HG03175 (cell line): ENCODE measurements at regions not wholly inside any gene's neighbourhood (a gene's known extent, or its start where the extent isn't known, plus 50 kb on each side); places are given as distances from the start of the nearest gene placed in this dataset.

Experiments used
- ATAC-seq: cut with Tn5 transposase; IDR thresholded peaks from one replicate; pipeline ENCODE4 v1.9.1; 2021; ENCODE audit warnings: mild to moderate bottlenecking, moderate library complexity; ENCODE audit not compliant: unreplicated experiment

- ATAC-seq: no peak
Measured at GRCh38 chr14:101200650-101201516, 297.4 kb upstream of the RTL1 start.

GRCh38 chr14:101201535-101202151 is 298.1 kb upstream of the RTL1 start:
- no peak for ATAC-seq

- no peak for ATAC-seq
Measured at GRCh38 chr14:101202627-101203404, 299.3 kb upstream of the RTL1 start.

GRCh38 chr14:101206556-101206955 is 303.0 kb upstream of the RTL1 start:
- no peak for ATAC-seq

DNA sequence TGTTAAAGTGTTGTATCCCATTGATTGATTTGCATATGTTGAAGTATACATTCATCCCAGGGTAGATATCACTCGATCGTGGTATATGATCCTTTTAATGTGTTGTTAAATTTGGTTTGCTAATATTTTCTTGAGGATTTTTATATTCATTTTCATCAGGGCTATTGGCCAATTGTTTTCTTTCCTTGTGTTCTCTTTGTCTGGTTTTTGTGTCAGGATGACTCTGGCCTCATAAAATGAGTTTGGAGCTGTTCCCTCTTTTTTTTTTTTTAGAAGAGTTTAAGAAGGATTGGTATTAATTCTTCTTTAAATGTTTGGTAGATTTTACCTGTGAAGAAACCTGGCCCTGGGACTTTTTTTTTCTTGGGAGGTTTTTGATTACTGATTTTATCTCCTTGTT is 303.5 kb upstream of the RTL1 start:
- ATAC-seq: no peak

DNA sequence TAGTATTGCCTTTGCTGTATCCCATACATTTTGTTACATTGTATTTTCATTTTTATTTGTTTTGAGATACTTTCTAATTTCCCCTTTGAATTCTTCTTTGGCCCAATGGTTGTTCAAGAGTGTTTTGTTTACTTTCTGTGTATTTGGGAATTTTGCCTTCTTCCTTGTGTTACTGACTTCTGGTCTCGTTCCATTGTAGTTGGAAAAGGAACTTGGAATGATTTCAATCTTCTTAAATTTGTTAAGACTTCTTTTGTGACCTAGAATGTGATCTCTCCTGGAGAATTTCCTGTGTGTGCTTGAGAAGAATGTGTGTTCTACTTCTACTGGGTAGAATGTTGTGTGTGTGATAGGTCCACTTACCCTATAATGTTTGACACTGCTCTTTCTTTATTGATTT is 304.4 kb upstream of the RTL1 start:
- no peak for ATAC-seq

DNA sequence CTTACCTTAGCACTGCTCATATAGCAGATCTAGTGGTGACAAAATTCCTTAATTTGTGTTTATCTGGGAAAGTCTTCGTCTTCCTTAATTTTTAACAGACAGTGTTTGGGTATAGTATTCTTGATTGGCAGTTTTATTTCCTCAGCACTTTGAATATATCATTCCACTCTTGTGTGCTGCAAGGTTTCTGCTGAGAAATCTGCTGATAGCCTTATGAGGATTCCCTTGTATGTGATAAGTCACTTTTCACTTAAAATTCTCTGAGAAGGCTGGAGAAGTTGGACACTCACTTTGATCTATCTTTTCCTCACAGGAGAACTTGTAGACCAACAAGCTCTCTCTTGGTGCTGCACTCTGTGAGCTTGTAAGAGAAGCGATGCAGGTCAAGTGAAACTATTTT is 306.1 kb upstream of the RTL1 start:
- ATAC-seq: no peak

DNA sequence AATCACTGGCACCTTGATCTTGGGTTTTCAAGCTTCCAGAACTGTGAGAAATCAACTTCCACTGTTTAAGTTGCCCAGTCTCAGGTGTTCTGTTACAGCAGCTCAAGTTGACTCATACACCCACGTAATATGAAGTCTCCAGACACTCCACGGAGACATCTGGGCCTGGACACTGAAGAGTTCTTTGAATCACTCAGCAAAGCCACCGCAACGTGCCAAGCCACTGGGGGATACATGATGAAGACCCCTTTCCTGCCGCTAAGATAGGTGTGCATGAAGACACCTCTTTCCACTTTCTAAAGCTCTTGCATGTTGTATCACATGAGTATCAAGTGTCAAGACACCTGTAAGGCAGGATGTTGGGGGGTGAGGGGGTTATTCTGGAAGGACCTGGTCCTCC is 311.7 kb upstream of the RTL1 start:
- no peak for ATAC-seq

- no peak for ATAC-seq
Measured at GRCh38 chr14:101215927-101216326, 312.4 kb upstream of the RTL1 start.

DNA sequence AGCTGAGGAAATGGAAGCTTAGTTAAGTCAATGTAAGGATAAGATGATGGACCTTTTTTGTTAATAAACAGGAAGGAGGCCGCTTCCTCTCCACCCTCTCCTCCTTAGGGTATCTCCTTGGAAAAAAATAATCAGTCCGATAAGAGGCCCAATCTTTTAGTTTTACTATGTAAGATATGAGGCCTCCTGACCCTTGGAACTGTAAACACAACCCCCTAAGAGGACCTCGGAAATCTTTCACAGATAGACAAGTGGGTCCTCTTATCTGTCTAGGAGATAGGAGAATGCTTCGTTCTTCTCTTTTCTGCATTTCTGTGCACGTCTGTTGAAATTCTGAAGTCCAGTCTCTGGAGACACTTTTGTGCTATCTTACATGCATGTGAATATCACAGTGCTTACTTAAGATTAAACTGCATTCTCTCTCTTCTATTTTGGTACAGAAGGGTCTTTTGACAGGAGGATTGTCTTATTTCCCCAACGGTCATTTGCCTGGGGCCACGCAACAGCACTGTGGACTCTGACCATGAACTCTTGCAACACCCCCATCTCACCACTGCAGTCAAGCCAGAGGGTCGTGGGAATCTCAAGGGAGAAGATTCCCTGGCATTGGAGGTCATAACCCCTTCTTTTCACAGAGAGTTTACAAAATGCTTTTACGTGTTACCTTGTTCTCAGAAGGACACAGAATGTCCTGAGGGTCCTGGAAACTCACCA is 313.0 kb upstream of the RTL1 start:
- no peak for ATAC-seq

GRCh38 chr14:101217080-101217463 is 313.6 kb upstream of the RTL1 start:
- ATAC-seq: no peak

- ATAC-seq: no peak
Measured at GRCh38 chr14:101217616-101218371, 314.3 kb upstream of the RTL1 start.

GRCh38 chr14:101219896-101220703 is 316.6 kb upstream of the RTL1 start:
- no peak for ATAC-seq

- no peak for ATAC-seq
Measured at GRCh38 chr14:101220921-101221510, 317.5 kb upstream of the RTL1 start.

- ATAC-seq: no peak
Measured at GRCh38 chr14:101221549-101222160, 318.1 kb upstream of the RTL1 start.

DNA sequence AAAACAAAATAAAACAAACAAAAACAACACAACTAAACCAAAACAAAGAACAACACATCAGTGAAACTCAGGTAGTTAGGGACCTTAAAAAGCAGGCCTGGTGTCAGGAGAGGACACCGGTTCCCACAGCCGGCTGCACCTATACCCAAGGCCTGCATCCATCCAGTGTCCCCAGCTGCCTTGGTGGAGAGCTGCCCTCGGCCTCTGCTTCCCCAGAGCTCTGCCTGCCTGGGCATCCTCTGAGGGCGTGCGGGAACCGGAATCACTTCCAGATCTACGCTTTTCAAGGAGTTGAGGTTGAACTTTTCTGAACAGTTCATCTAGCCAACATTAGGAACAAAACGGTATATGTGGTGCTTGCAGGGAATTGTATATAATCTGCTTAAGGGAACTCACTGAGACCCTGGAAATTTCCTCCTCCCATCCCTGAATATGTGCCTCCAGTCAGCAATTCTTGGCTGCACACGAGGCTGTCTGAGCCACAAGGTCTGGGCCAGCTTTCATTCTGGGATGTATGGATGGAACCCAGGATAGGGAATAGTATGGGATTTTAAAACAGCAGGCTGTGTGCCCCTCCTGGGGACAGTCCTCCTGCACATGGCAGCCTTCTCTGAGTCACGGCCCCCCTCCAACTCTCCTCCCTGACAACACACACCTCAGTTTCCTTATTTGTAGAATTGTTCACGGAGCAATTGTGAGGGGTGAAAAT is 319.0 kb upstream of the RTL1 start:
- no peak for ATAC-seq

- no peak for ATAC-seq
Measured at GRCh38 chr14:101223127-101223526, 319.6 kb upstream of the RTL1 start.

GRCh38 chr14:101223561-101224162 is 320.1 kb upstream of the RTL1 start:
- ATAC-seq: no peak
